CD14-positive monocyte (primary cell): ENCODE measurements at regions not wholly inside any gene's neighbourhood (a gene's known extent, or its start where the extent isn't known, plus 50 kb on each side); places are given as distances from the start of the nearest gene placed in this dataset.

ENCODE experiments used
- DNase-seq, 3 donors: peaks; one replicate each; pipeline ENCODE4 v3.0.0-alpha.2; 2011 to 2022
- H2AFZ ChIP-seq: 2 replicates; pipeline ENCODE4 v1.6.0; 2012; ENCODE audit warnings: mild to moderate bottlenecking, low read depth, low read length, inconsistent platforms; ENCODE audit not compliant: insufficient read depth, poor library complexity, severe bottlenecking
- H3K27ac ChIP-seq, 2 donors: 1 replicate in 1 of 2; 2 replicates in 1 of 2; pipeline ENCODE4 v1.5.1; 2012 to 2013; ENCODE audit warnings: low read length in 2 of 2, control low read depth in 1 of 2, inconsistent platforms in 1 of 2, low read depth in 1 of 2, mild to moderate bottlenecking in 1 of 2
- H3K27me3 ChIP-seq, 2 donors: one replicate each; pipeline versions ENCODE4 v1.6.0 to v1.6.1; 2011 to 2013; ENCODE audit warnings: low read length in 2 of 2; ENCODE audit not compliant: control insufficient read depth in 2 of 2, insufficient read depth in 2 of 2
- H3K36me3 ChIP-seq, 2 donors: replicated peaks in 1 of 2; 1 replicate in 1 of 2; 2 replicates in 1 of 2; pipeline versions ENCODE4 v1.5.1 to v1.6.1; 2012 to 2013; ENCODE audit warnings: low read length in 2 of 2, control low read depth in 1 of 2, inconsistent platforms in 1 of 2, mild to moderate bottlenecking in 1 of 2; ENCODE audit not compliant: insufficient read depth in 2 of 2, control insufficient read depth in 1 of 2
- H3K4me1 ChIP-seq, 2 donors: 1 replicate in 1 of 2; 2 replicates in 1 of 2; pipeline versions ENCODE4 v1.5.1 to v1.6.1; 2012 to 2013; ENCODE audit warnings: low read length in 2 of 2, control low read depth in 1 of 2, inconsistent platforms in 1 of 2, mild to moderate bottlenecking in 1 of 2, moderate library complexity in 1 of 2; ENCODE audit not compliant: insufficient read depth in 2 of 2, control insufficient read depth in 1 of 2
- H3K4me2 ChIP-seq: replicated peaks from 2 replicates; pipeline ENCODE3; 2012; ENCODE audit warnings: low read length, moderate library complexity, mild to moderate bottlenecking; ENCODE audit not compliant: poor library complexity, severe bottlenecking; ENCODE audit errors: extremely low read depth
- H3K4me3 ChIP-seq, 3 experiments: fragments of 200-600 bp in 1 of 3; sonication (generic) in 1 of 3; replicated peaks in 1 of 3; 1 replicate in 2 of 3; 2 replicates in 1 of 3; pipeline ENCODE4 v1.5.1; 2011 to 2013; ENCODE audit warnings: low read length in 3 of 3, mild to moderate bottlenecking in 3 of 3, control low read depth in 2 of 3, low read depth in 2 of 3, inconsistent platforms in 1 of 3, moderate library complexity in 1 of 3
- H3K79me2 ChIP-seq: 2 replicates; pipeline ENCODE4 v1.6.0; 2012; ENCODE audit warnings: mild to moderate bottlenecking, control low read depth, inconsistent platforms, low read length, moderate library complexity; ENCODE audit not compliant: insufficient read depth
- H3K9ac ChIP-seq: 2 replicates; pipeline ENCODE4 v1.6.0; 2017; ENCODE audit warnings: low read length, mild to moderate bottlenecking; ENCODE audit not compliant: insufficient read depth, poor library complexity, severe bottlenecking
- H3K9me3 ChIP-seq, 2 donors: replicated peaks in 1 of 2; 1 replicate in 1 of 2; 2 replicates in 1 of 2; pipeline versions ENCODE4 v1.5.1 to v1.6.1; 2012 to 2013; ENCODE audit warnings: low read length in 2 of 2, control low read depth in 1 of 2; ENCODE audit not compliant: control insufficient read depth in 1 of 2, insufficient read depth in 1 of 2
- H4K20me1 ChIP-seq: 2 replicates; pipeline ENCODE4 v1.6.0; 2012; ENCODE audit warnings: mild to moderate bottlenecking, low read length, control low read depth, moderate library complexity; ENCODE audit not compliant: insufficient read depth
- H3K27ac Mint-ChIP-seq, 7 donors: one replicate each; pipeline ENCODE4 v1.8.0; 2020; ENCODE audit warnings: mild to moderate bottlenecking in 7 of 7, mixed read lengths in 7 of 7, moderate library complexity in 6 of 7, inconsistent platforms in 2 of 7
- H3K27me3 Mint-ChIP-seq, 3 donors: one replicate each; pipeline ENCODE4 v1.8.0; 2021 to 2022; ENCODE audit warnings: low read depth in 3 of 3, mild to moderate bottlenecking in 3 of 3, mixed read lengths in 3 of 3, moderate library complexity in 3 of 3, inconsistent platforms in 1 of 3
- H3K36me3 Mint-ChIP-seq, 2 donors: one replicate each; pipeline ENCODE4 v1.8.0; 2020; ENCODE audit warnings: mixed read lengths in 2 of 2, inconsistent platforms in 1 of 2, mild to moderate bottlenecking in 1 of 2
- H3K4me1 Mint-ChIP-seq: one replicate; pipeline ENCODE4 v1.8.0; 2020; ENCODE audit warnings: mild to moderate bottlenecking, mixed read lengths
- H3K4me3 Mint-ChIP-seq, 2 donors: one replicate each; pipeline ENCODE4 v1.8.0; 2020; ENCODE audit warnings: mild to moderate bottlenecking in 2 of 2, mixed read lengths in 2 of 2, moderate library complexity in 1 of 2
- H3K9me3 Mint-ChIP-seq, 7 donors: one replicate each; pipeline ENCODE4 v1.8.0; 2020 to 2022; ENCODE audit warnings: mixed read lengths in 7 of 7, mild to moderate bottlenecking in 6 of 7, moderate library complexity in 6 of 7, inconsistent platforms in 2 of 7
- WGBS: methylation state at CpG from one replicate; pipeline ENCODE4 v1.1.5; 2013; ENCODE audit warnings: missing lambda C conversion rate; ENCODE audit not compliant: insufficient coverage; 5-methylcytosine and 5-hydroxymethylcytosine counted together
- intact Hi-C, 2 donors: fragments of 100-400 bp; cut with micrococcal nuclease; formaldehyde crosslinking; loops; one replicate each; pipeline versions ENCODE4 v1.15.0 to v1.15.1; 2023
- TF ChIP-seq, protein P1 (sequence below): fragments of 200-600 bp; IDR thresholded peaks from one replicate; pipeline ENCODE4 v1.8.0; 2022; ENCODE audit warnings: antibody characterized with exemption, mild to moderate bottlenecking

DNA sequence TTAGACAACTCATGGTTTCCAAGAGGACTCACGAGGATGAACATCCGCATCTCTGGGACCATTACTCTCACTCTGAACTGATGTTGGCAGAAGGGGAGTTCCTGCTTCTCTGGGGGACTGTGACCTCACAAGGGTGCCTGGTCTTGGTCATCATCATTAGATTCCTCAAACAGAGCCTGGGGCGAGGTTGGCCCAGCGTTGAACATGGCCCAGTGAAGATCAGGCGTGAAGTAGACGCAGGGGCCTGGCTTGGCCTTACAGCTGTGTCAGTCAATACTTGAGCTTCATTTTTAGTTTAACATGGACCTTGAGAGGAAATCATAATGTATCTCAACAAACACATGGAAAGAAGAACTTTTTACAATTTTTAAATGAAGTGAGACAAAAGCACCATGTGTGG, 617.1 kb downstream of the BRD1 start:
- Mint-ChIP-seq H3K4me1 (no peaks in the 10 kb centered on the region), H3K4me3 (no peak overlapping the region), H3K9me3 (peaks cover 0 to 13% (median 4%) of the 10 kb centered on the region in 7 donors), H3K27me3 (peaks cover 0 to 1% (median under 1%) of the 10 kb centered on the region in 3 donors), H3K36me3 (no peaks in the 10 kb centered on the region), H3K27ac (no peak overlapping the region)
- intact Hi-C loops: no loop called here
- H2AFZ ChIP-seq: no peak overlapping the region
- WGBS: 97% methylated on average over 6 of the region's 6 CpGs
- H3K27me3 ChIP-seq: no peaks in the 10 kb centered on the region
- H3K36me3 ChIP-seq: no peaks in the 10 kb centered on the region
- no peaks in the 10 kb centered on the region for H4K20me1 ChIP-seq
- H3K4me2 ChIP-seq: no peak overlapping the region
- DNase-seq: no peak
- H3K9ac ChIP-seq: no peak overlapping the region
- TF ChIP-seq, protein P1, sequence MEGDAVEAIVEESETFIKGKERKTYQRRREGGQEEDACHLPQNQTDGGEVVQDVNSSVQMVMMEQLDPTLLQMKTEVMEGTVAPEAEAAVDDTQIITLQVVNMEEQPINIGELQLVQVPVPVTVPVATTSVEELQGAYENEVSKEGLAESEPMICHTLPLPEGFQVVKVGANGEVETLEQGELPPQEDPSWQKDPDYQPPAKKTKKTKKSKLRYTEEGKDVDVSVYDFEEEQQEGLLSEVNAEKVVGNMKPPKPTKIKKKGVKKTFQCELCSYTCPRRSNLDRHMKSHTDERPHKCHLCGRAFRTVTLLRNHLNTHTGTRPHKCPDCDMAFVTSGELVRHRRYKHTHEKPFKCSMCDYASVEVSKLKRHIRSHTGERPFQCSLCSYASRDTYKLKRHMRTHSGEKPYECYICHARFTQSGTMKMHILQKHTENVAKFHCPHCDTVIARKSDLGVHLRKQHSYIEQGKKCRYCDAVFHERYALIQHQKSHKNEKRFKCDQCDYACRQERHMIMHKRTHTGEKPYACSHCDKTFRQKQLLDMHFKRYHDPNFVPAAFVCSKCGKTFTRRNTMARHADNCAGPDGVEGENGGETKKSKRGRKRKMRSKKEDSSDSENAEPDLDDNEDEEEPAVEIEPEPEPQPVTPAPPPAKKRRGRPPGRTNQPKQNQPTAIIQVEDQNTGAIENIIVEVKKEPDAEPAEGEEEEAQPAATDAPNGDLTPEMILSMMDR: no peak
- no peaks in the 10 kb centered on the region for H3K79me2 ChIP-seq
- H3K27ac ChIP-seq: no peak overlapping the region
- no peaks in the 10 kb centered on the region for H3K9me3 ChIP-seq
- no peaks in the 10 kb centered on the region for H3K4me1 ChIP-seq
- H3K4me3 ChIP-seq: no peak overlapping the region

DNA sequence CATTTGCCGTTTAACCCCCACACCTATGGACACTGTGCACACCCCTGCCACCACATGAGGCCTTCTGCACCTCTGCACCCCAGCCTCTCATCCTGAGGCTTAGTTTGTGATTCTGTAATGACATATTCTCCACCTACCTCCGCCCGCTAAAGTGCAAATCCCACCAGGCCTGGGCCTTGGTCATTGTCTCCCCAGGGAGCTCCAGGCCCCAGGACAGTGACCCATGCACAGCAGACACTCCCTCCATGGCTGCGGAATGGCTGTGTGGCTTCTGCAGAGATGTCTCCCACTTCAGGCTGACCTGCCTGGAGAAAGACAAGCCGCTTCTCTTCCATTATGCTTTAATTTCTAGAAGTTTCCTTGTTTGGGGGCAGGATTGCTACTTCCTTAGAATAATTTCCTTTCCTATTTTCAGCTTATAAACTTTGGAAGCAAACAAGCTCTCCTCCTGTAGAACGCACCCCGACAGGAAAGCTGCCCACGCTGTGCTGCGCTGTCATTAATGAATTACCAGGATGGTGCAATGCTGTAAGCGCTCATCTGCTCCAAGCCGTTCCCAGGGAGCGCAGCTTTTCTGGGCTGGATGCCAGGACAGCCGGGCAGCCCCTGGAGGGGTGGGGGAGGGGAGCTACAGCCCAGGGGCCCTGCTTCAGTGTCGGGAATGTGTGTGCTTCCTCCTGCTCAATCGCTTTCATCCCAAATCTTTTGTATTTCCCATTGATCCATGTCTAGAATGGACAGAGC, 618.0 kb downstream of the BRD1 start:
- H3K9me3 Mint-ChIP-seq: peaks cover 0 to 8% (median 2%) of the 10 kb centered on the region in 7 donors
- intact Hi-C loops: no loop called here

More for the DNA sequence above, 618.0 kb downstream of the BRD1 start:
- H3K36me3 ChIP-seq: no peaks in the 10 kb centered on the region
- TF ChIP-seq, protein P1: no peak
- Mint-ChIP-seq H3K27me3 (peaks cover 0 to 2% (median 0%) of the 10 kb centered on the region in 3 donors), H3K27ac (no peak overlapping the region), H3K4me1 (no peaks in the 10 kb centered on the region), H3K36me3 (no peaks in the 10 kb centered on the region), H3K4me3 (no peak overlapping the region)
- no peak overlapping the region for H3K4me3 ChIP-seq
- no peaks in the 10 kb centered on the region for H3K79me2 ChIP-seq
- H3K4me1 ChIP-seq: no peaks in the 10 kb centered on the region
- no peak overlapping the region for H3K9ac ChIP-seq
- no peaks in the 10 kb centered on the region for H3K27me3 ChIP-seq
- no peak overlapping the region for H3K4me2 ChIP-seq
- no peak overlapping the region for H2AFZ ChIP-seq
- no peaks in the 10 kb centered on the region for H3K9me3 ChIP-seq
- H3K27ac ChIP-seq: no peak overlapping the region
- 81% methylated on average over 6 of the region's 15 CpGs for WGBS
- H4K20me1 ChIP-seq: no peaks in the 10 kb centered on the region
- no peak for DNase-seq
